Peyer's patch (tissue), 4 donors: ENCODE measurements at regions not wholly inside any gene's neighbourhood (a gene's known extent, or its start where the extent isn't known, plus 50 kb on each side); places are given as distances from the start of the nearest gene placed in this dataset.

Experiments
- DNase-seq, 3 donors: peaks; one replicate each; pipeline ENCODE4 v3.0.0-alpha.2; 2017 to 2019
- H3K27ac ChIP-seq, 4 donors: fragments of 200-600 bp; sonication (generic); one replicate each; pipeline ENCODE4 v1.5.1; 2016 to 2019
- H3K27me3 ChIP-seq, 2 donors: fragments of 200-600 bp; sonication (generic); one replicate each; pipeline ENCODE4 v1.5.1; 2019
- H3K36me3 ChIP-seq, 3 donors: fragments of 200-600 bp; sonication (generic); one replicate each; pipeline ENCODE4 v1.5.1; 2016 to 2019
- H3K4me1 ChIP-seq, 4 donors: fragments of 200-600 bp; sonication (generic); one replicate each; pipeline ENCODE4 v1.5.1; 2016 to 2019
- H3K4me3 ChIP-seq, 4 donors: fragments of 200-600 bp; sonication (generic); 1 replicate in 3 of 4; 2 replicates in 1 of 4; pipeline ENCODE4 v1.5.1; 2016 to 2019; ENCODE audit warnings: mild to moderate bottlenecking in 1 of 4
- H3K9me3 ChIP-seq, 4 donors: fragments of 200-600 bp; sonication (generic); one replicate each; pipeline ENCODE4 v1.5.1; 2016 to 2019; ENCODE audit warnings: mild to moderate bottlenecking in 1 of 4
- CTCF ChIP-seq, 6 experiments: fragments of 450-650 bp in 4 of 6; fragments of 200-600 bp in 2 of 6; sonication (generic) in 1 of 6; IDR thresholded peaks; one replicate each; pipeline ENCODE4 v1.5.1; 2017 to 2019; ENCODE audit warnings: antibody characterized with exemption in 6 of 6, mild to moderate bottlenecking in 3 of 6, moderate library complexity in 1 of 6
- POLR2A ChIP-seq, 2 donors: fragments of 450-650 bp; IDR thresholded peaks; one replicate each; pipeline ENCODE4 v1.5.1; 2017; ENCODE audit warnings: antibody characterized with exemption in 2 of 2, mild to moderate bottlenecking in 2 of 2, moderate library complexity in 2 of 2

DNA sequence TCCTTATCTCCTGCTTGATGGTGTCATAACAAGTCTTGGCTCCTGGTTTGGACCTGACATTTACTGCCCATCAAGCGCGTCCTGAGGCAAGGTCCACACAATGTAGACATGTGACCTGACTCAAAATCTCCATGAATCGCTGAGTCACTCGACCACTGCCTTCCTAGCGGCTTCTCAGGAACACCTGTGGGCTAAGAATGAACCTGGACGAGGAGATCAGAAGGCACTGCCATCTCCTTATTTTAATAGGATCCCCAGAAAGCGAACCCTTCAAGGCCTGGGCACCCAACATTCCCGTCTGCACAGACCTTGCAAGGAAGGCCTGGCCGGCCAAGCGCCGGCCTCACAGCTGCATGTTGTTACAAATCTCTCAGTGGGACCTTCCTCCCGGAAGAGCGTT lies 60.6 kb upstream of the IRX1 start:
- no peaks in the 10 kb centered on the region for H3K4me1 ChIP-seq
- no peaks in the 10 kb centered on the region for H3K9me3 ChIP-seq
- no peak for DNase-seq
- TF ChIP-seq CTCF (IDR thresholded peaks at IDR 0.05), result no peak
- TF ChIP-seq POLR2A (IDR thresholded peaks at IDR 0.05), result no peak
- H3K4me3 ChIP-seq, result no peak overlapping the region
- H3K36me3 ChIP-seq, result no peaks in the 10 kb centered on the region
- no peaks in the 10 kb centered on the region for H3K27me3 ChIP-seq
- H3K27ac ChIP-seq, result no peak overlapping the region

- Histone ChIP-seq H3K27me3 (no peaks in the 10 kb centered on the region), H3K4me1 (no peaks in the 10 kb centered on the region), H3K4me3 (no peak overlapping the region), H3K27ac (no peak overlapping the region), H3K9me3 (no peaks in the 10 kb centered on the region), H3K36me3 (no peaks in the 10 kb centered on the region)
- no peak for DNase-seq
- no peak for TF ChIP-seq CTCF (IDR thresholded peaks at IDR 0.05)
- TF ChIP-seq POLR2A (IDR thresholded peaks at IDR 0.05), result no peak
Measured at GRCh38 chr5:3531320-3531986, 64.2 kb upstream of the IRX1 start.

DNA sequence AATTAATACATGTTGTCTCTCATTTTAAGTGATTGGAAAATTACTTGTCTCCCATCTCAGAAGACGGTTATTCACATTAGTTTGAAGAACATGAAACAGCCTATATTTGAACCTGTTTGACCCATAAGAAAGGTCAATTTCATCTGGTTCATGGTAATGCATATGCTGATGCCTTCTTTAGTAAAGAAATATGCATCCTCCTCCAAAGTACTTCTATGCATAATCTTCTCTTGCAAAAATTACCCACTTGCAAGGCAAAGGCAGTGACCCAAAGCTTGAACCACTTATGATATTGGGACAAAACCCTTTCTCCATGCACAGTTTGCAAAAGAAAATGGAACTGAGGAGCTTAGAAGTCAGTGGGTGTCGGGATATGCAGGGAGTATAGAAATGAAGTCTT lies 65.4 kb upstream of the IRX1 start:
- H3K9me3 ChIP-seq, result no peaks in the 10 kb centered on the region
- no peaks in the 10 kb centered on the region for H3K36me3 ChIP-seq
- H3K4me1 ChIP-seq, result no peaks in the 10 kb centered on the region
- H3K4me3 ChIP-seq, result no peak overlapping the region
- H3K27me3 ChIP-seq, result no peaks in the 10 kb centered on the region
- H3K27ac ChIP-seq, result no peak overlapping the region
- no peak for TF ChIP-seq CTCF (IDR thresholded peaks at IDR 0.05)
- no peak for DNase-seq

DNA sequence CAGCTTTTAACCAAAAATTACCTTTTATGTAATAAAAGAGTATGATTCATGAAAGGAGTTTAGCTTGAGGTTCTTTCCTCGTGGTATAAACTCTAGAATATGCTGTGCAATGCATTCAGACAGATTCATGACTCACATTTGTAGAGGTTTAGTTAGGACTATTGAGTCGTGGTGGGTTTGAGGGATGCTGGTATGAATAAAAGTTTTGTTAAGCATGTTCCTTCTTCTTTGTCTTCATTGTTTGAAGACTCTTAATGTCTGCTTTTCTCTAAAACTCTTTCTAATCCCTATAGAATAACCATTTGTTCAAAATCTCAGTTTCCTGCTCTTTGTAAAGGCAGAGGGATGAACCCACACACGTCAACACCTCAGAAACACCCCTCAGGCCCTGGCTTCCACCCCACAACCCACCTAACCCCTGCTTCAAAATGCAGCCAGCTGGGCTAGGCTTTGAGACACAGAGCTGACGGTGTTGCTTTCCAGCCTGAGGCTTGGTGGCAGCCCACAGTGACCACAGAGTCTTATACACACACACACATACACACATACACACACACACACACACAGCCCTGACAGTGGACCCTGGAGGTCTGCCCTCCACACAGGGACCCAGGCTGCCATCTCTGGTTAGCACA lies 69.0 kb upstream of the IRX1 start:
- TF ChIP-seq POLR2A (IDR thresholded peaks at IDR 0.05) (no peak), CTCF (IDR thresholded peaks at IDR 0.05) (no peak)
- H3K9me3 ChIP-seq, result no peaks in the 10 kb centered on the region

DNA sequence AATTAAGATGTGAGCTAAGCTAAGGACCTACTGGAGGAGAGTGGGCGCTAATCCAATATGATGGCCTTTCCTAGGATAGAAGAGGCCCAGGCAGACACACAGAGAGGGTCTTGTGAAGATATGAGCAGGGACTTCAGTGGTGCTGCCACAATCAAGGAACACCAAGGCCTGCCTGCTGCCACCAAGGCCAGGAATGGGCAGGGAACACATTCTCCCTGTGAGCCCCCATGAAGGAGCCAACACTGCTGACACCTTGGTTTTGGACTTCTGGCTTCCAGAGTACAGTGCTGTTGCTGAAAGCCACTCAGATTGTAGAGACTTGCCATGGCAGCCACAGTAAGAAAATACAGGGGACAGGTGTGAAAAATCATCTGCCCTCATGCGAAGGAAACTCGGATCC lies 73.1 kb upstream of the IRX1 start:
- Histone ChIP-seq H3K4me1 (no peaks in the 10 kb centered on the region), H3K36me3 (no peaks in the 10 kb centered on the region), H3K4me3 (no peak overlapping the region), H3K27ac (no peak overlapping the region), H3K27me3 (no peaks in the 10 kb centered on the region), H3K9me3 (no peaks in the 10 kb centered on the region)
- no peak for DNase-seq
- no peak for TF ChIP-seq POLR2A (IDR thresholded peaks at IDR 0.05)
- TF ChIP-seq CTCF (IDR thresholded peaks at IDR 0.05), result no peak

More for the DNA sequence above, 69.0 kb upstream of the IRX1 start:
- DNase-seq, result no peak
- H3K4me3 ChIP-seq, result no peak overlapping the region
- H3K27me3 ChIP-seq, result no peaks in the 10 kb centered on the region
- H3K27ac ChIP-seq, result no peak overlapping the region
- no peaks in the 10 kb centered on the region for H3K4me1 ChIP-seq
- H3K36me3 ChIP-seq, result no peaks in the 10 kb centered on the region
